ENCODE measurements at regions not wholly inside any gene's neighbourhood (a gene's known extent, or its start where the extent isn't known, plus 50 kb on each side); places are given as distances from the start of the nearest gene placed in this dataset.

GRCh38 chr3:174767853-174768382 lies 91.2 kb upstream of the NAALADL2 start:
- peak in 2 of 4 donors; percentile 2 to 4 for DNase-seq (ENCODE audit: low read depth in 4 of 4, low spot score in 3 of 4)

GRCh38 chr3:174769171-174769570 lies 90.0 kb upstream of the NAALADL2 start:
- DNase-seq (ENCODE audit: low read depth in 4 of 4, low spot score in 3 of 4) = no peak

- DNase-seq (ENCODE audit: low read depth in 4 of 4, low spot score in 3 of 4) = no peak
These were observed 83.5 kb upstream of the NAALADL2 start for GRCh38 chr3:174775603-174776002.

- no peak for DNase-seq (ENCODE audit: low read depth in 4 of 4, low spot score in 3 of 4)
These were observed 83.0 kb upstream of the NAALADL2 start for GRCh38 chr3:174776123-174776522.

- DNase-seq (ENCODE audit: low read depth in 4 of 4, low spot score in 3 of 4) = no peak
These were observed 82.5 kb upstream of the NAALADL2 start for GRCh38 chr3:174776636-174777035.

- DNase-seq (ENCODE audit: low read depth in 4 of 4, low spot score in 3 of 4) = no peak
These were observed 81.3 kb upstream of the NAALADL2 start for GRCh38 chr3:174777813-174778212.

GRCh38 chr3:174783502-174783901 lies 75.6 kb upstream of the NAALADL2 start:
- no peak for DNase-seq (ENCODE audit: low read depth in 4 of 4, low spot score in 3 of 4)

GRCh38 chr3:174784206-174784934 lies 74.8 kb upstream of the NAALADL2 start:
- no peak for DNase-seq (ENCODE audit: low read depth in 4 of 4, low spot score in 3 of 4)

- no peak for DNase-seq (ENCODE audit: low read depth in 4 of 4, low spot score in 3 of 4)
These were observed 72.3 kb upstream of the NAALADL2 start for GRCh38 chr3:174786825-174787224.

- DNase-seq (ENCODE audit: low read depth in 4 of 4, low spot score in 3 of 4) = no peak
These were observed 68.0 kb upstream of the NAALADL2 start for GRCh38 chr3:174791161-174791560.

- DNase-seq (ENCODE audit: low read depth in 4 of 4, low spot score in 3 of 4) = no peak
These were observed 66.3 kb upstream of the NAALADL2 start for GRCh38 chr3:174792864-174793263.
